HepG2 (cell line): ENCODE measurements at regions not wholly inside any gene's neighbourhood (a gene's known extent, or its start where the extent isn't known, plus 50 kb on each side); places are given as distances from the start of the nearest gene placed in this dataset.

ENCODE experiments used
- ATAC-seq: fragments of 200-7000 bp; cut with Tn5 transposase; 3 replicates; pipeline ENCODE4 v1.9.1; 2020; ENCODE audit warnings: mild to moderate bottlenecking, moderate library complexity
- BruUV-seq: library from RNA; stranded (reverse); fragments of 400-500 nt; replicated peaks from 2 replicates; lab custom pipeline; 2021; lab: Mats Ljungman, UMichigan
- CTCF ChIA-PET: fragments of 300-600 bp; formaldehyde crosslinking; extraction: SDS; loops from one replicate; lab custom pipeline; 2021; ENCODE audit warnings: low total read pairs, inconsistent platforms, low intra/inter-chr PET ratio; lab: Yijun Ruan, JAX
- POLR2A ChIA-PET: fragments of 350-600 bp; sonication (Branson Sonifier 250); formaldehyde crosslinking; loops from one replicate; lab custom pipeline; 2020; ENCODE audit warnings: antibody characterized with exemption, inconsistent platforms; lab: Yijun Ruan, JAX
- DNase-seq: peaks from one replicate; pipeline ENCODE4 v3.0.0-alpha.2; 2015; ENCODE audit warnings: low spot score
- FAIRE-seq: peaks from 3 replicates; lab custom pipeline; 2011; peaks lifted over from hg19 to GRCh38; lab: Jason Lieb, UNC
- H2AFZ ChIP-seq: one replicate; pipeline ENCODE4 v1.6.1; 2011; ENCODE audit warnings: low read length, inconsistent platforms
- H3K27ac ChIP-seq: fragments of 300-600 bp; 3 replicates; pipeline ENCODE4 v1.8.0; 2011; ENCODE audit warnings: mixed run types, mild to moderate bottlenecking, mixed read lengths, low read length, inconsistent platforms; ENCODE audit not compliant: insufficient read depth; ENCODE audit errors: extremely low read length
- H3K27me3 ChIP-seq, 2 experiments: fragments of 200-600 bp in 1 of 2; 2 replicates in 1 of 2; 3 replicates in 1 of 2; pipeline versions ENCODE4 v1.6.0 to v1.8.0; 2011; ENCODE audit warnings: low read length in 2 of 2, mild to moderate bottlenecking in 2 of 2, moderate library complexity in 2 of 2, inconsistent platforms in 1 of 2; ENCODE audit not compliant: insufficient read depth in 2 of 2, control insufficient read depth in 1 of 2
- H3K36me3 ChIP-seq, 2 experiments: fragments of 200-600 bp in 1 of 2; replicated peaks in 1 of 2; 2 replicates in 1 of 2; 3 replicates in 1 of 2; pipeline versions ENCODE4 v1.5.1 to v1.8.0; 2011; ENCODE audit warnings: low read length in 2 of 2, inconsistent platforms in 1 of 2; ENCODE audit not compliant: insufficient read depth in 2 of 2, control insufficient read depth in 1 of 2
- H3K4me1 ChIP-seq: 2 replicates; pipeline ENCODE4 v1.5.1; 2012; ENCODE audit warnings: low read length, inconsistent platforms; ENCODE audit not compliant: insufficient read depth
- H3K4me2 ChIP-seq: 2 replicates; pipeline ENCODE4 v1.6.0; 2011; ENCODE audit warnings: low read depth, low read length, inconsistent platforms
- H3K4me3 ChIP-seq, 3 experiments: fragments of 200-600 bp in 1 of 3; sonication (generic), shearing (Covaris generic) in 1 of 3; replicated peaks in 1 of 3; 2 replicates each; pipeline ENCODE4 v1.5.1; 2011 to 2016; ENCODE audit warnings: low read length in 3 of 3, inconsistent platforms in 2 of 3, low read depth in 2 of 3, mild to moderate bottlenecking in 2 of 3, control low read depth in 1 of 3, mixed read lengths in 1 of 3; ENCODE audit not compliant: insufficient read depth in 1 of 3
- H3K79me2 ChIP-seq: one replicate; pipeline ENCODE4 v1.6.1; 2011; ENCODE audit warnings: low read length, inconsistent platforms; ENCODE audit not compliant: insufficient read depth
- H3K9ac ChIP-seq: 2 replicates; pipeline ENCODE4 v1.6.0; 2011; ENCODE audit warnings: mild to moderate bottlenecking, low read depth, low read length, inconsistent platforms; ENCODE audit not compliant: insufficient read depth
- H3K9me3 ChIP-seq: 2 replicates; pipeline ENCODE4 v1.5.1; 2012; ENCODE audit warnings: mild to moderate bottlenecking, low read length
- H4K20me1 ChIP-seq: 2 replicates; pipeline ENCODE4 v1.6.0; 2011; ENCODE audit warnings: inconsistent platforms, mild to moderate bottlenecking, low read length, moderate library complexity; ENCODE audit not compliant: insufficient read depth
- ATM ChIP-seq: fragments of 450-650 bp; IDR thresholded peaks from 2 replicates; pipeline ENCODE4 v1.7.1; 2017; ENCODE audit warnings: mild to moderate bottlenecking, borderline replicate concordance
- DMAP1 ChIP-seq: IDR thresholded peaks from 2 replicates; pipeline ENCODE4 v1.6.1; 2016
- NFKBIZ ChIP-seq: IDR thresholded peaks from 2 replicates; pipeline ENCODE4 v1.6.1; 2018; ENCODE audit warnings: missing genetic modification reagents, missing compliant biosample characterization
- THAP7 ChIP-seq: sonication (generic); formaldehyde crosslinking; IDR thresholded peaks from 2 replicates; pipeline ENCODE4 v1.8.1; 2023; ENCODE audit warnings: mild to moderate bottlenecking, missing genetic modification reagents
- ZNF12 ChIP-seq: sonication (generic); formaldehyde crosslinking; IDR thresholded peaks from 2 replicates; pipeline ENCODE4 v1.5.0; 2020; ENCODE audit warnings: missing genetic modification reagents
- ZNF24 ChIP-seq: fragments of 450-650 bp; IDR thresholded peaks from 2 replicates; pipeline ENCODE4 v1.6.1; 2017; ENCODE audit warnings: antibody characterized with exemption, mild to moderate bottlenecking
- ZNF577 ChIP-seq: sonication (generic); formaldehyde crosslinking; IDR thresholded peaks from 2 replicates; pipeline ENCODE4 v1.4.0; 2020; ENCODE audit warnings: mild to moderate bottlenecking, low read depth, missing genetic modification reagents, borderline replicate concordance
- ZNF781 ChIP-seq: sonication (generic); formaldehyde crosslinking; IDR thresholded peaks from 2 replicates; pipeline ENCODE4 v1.5.1; 2020; ENCODE audit warnings: borderline replicate concordance, mild to moderate bottlenecking, missing genetic modification reagents; ENCODE audit errors: not compliant biosample characterization
- WGBS: methylation state at CpG from one replicate; pipeline ENCODE4 v1.1.6; 2017; ENCODE audit warnings: low lambda C conversion rate; 5-methylcytosine and 5-hydroxymethylcytosine counted together
- in situ Hi-C: cut with HindIII; loops from 2 replicates; pipeline ENCODE4 v1.10.0; 2017; ENCODE audit warnings: low pct_unique_long_range_greater_than_20kb; ENCODE audit not compliant: extremely low pct_ligation_motif_present
- intact Hi-C: fragments of 100-400 bp; cut with micrococcal nuclease; formaldehyde crosslinking; loops from one replicate; pipeline ENCODE4 v1.10.0; 2022; ENCODE audit not compliant: unreplicated experiment
- TF ChIP-seq, protein P1 (sequence below): sonication (generic); formaldehyde crosslinking; IDR thresholded peaks from 2 replicates; pipeline ENCODE4 v1.8.0; 2022; ENCODE audit warnings: low read depth, missing genetic modification reagents
- TF ChIP-seq, protein P2 (sequence below): sonication (generic); formaldehyde crosslinking; IDR thresholded peaks from 2 replicates; pipeline ENCODE4 v1.4.0; 2020; ENCODE audit warnings: mild to moderate bottlenecking, missing genetic modification reagents
- TF ChIP-seq, protein P3 (sequence below): sonication (generic); formaldehyde crosslinking; IDR thresholded peaks from 2 replicates; pipeline ENCODE4 v1.9.0; 2021; ENCODE audit warnings: missing genetic modification reagents, mild to moderate bottlenecking, borderline replicate concordance

GRCh38 chr4:111905511-111905910 lies 239.7 kb upstream of the FAM241A start:
- Histone ChIP-seq H3K4me1 (no peaks in the 10 kb centered on the region), H3K27ac (no peak overlapping the region), H3K9ac (no peak overlapping the region), H3K36me3 (no peaks in the 10 kb centered on the region), H3K4me2 (no peak overlapping the region), H3K4me3 (no peak overlapping the region), H4K20me1 (no peaks in the 10 kb centered on the region), H3K79me2 (no peaks in the 10 kb centered on the region), H2AFZ (no peak overlapping the region), H3K9me3 (no peaks in the 10 kb centered on the region), H3K27me3 (no peaks in the 10 kb centered on the region)
- ChIA-PET CTCF (no interaction called here), POLR2A (no interaction called here)
- 35% methylated on average over 4 of the region's 4 CpGs for WGBS
- in situ Hi-C loops, result no loop called here
- DNase-seq (no peak), FAIRE-seq (no peak), ATAC-seq (no peak)
- intact Hi-C loops, result no loop called here
- TF ChIP-seq, protein P1, sequence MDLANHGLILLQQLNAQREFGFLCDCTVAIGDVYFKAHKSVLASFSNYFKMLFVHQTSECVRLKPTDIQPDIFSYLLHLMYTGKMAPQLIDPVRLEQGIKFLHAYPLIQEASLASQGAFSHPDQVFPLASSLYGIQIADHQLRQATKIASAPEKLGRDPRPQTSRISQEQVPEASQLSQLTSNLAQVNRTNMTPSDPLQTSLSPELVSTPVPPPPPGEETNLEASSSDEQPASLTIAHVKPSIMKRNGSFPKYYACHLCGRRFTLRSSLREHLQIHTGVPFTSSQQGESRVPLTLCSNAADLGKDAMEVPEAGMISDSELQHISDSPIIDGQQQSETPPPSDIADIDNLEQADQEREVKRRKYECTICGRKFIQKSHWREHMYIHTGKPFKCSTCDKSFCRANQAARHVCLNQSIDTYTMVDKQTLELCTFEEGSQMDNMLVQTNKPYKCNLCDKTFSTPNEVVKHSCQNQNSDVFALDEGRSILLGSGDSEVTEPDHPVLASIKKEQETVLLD (CRISPR knock-in tag), result no peak
- TF ChIP-seq DMAP1 (CRISPR knock-in tag), result no peak
- no TSS peak for BruUV-seq

GRCh38 chr4:111919639-111920038 lies 225.6 kb upstream of the FAM241A start:
- ATAC-seq, result no peak
- Histone ChIP-seq H3K4me2 (no peak overlapping the region), H2AFZ (no peak overlapping the region), H3K4me1 (no peaks in the 10 kb centered on the region), H3K27me3 (no peaks in the 10 kb centered on the region), H3K79me2 (no peaks in the 10 kb centered on the region), H3K36me3 (no peaks in the 10 kb centered on the region), H3K9me3 (no peaks in the 10 kb centered on the region), H3K27ac (no peak overlapping the region), H3K9ac (no peak overlapping the region), H4K20me1 (no peaks in the 10 kb centered on the region), H3K4me3 (no peak overlapping the region)
- intact Hi-C loops, result no loop called here
- DNase-seq, result no peak
- ChIA-PET CTCF (no interaction called here), POLR2A (no interaction called here)
- in situ Hi-C loops, result no loop called here
- WGBS, result 0% methylated on average over 1 of the region's 1 CpG
- no peak for FAIRE-seq
- TF ChIP-seq THAP7 (CRISPR knock-in tag), result no peak
- no peak for TF ChIP-seq NFKBIZ (CRISPR knock-in tag)
- TF ChIP-seq, protein P2, sequence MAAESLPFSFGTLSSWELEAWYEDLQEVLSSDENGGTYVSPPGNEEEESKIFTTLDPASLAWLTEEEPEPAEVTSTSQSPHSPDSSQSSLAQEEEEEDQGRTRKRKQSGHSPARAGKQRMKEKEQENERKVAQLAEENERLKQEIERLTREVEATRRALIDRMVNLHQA, result no peak
- TF ChIP-seq, protein P3, sequence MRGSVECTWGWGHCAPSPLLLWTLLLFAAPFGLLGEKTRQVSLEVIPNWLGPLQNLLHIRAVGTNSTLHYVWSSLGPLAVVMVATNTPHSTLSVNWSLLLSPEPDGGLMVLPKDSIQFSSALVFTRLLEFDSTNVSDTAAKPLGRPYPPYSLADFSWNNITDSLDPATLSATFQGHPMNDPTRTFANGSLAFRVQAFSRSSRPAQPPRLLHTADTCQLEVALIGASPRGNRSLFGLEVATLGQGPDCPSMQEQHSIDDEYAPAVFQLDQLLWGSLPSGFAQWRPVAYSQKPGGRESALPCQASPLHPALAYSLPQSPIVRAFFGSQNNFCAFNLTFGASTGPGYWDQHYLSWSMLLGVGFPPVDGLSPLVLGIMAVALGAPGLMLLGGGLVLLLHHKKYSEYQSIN (CRISPR knock-in tag), result no peak
- no peak for TF ChIP-seq ATM
- TF ChIP-seq ZNF781 (CRISPR knock-in tag), result no peak
- TF ChIP-seq ZNF24, result no peak
- TF ChIP-seq ZNF12 (CRISPR knock-in tag), result no peak
- TF ChIP-seq ZNF577 (CRISPR knock-in tag), result no peak
- no TSS peak for BruUV-seq
